Hematopoietic multipotent progenitor cell treated with erythropoietin and hydrocortisone succinate and interleukin-3 and kit ligand, for 8 days (in vitro differentiated cells): ENCODE measurements at regions not wholly inside any gene's neighbourhood (a gene's known extent, or its start where the extent isn't known, plus 50 kb on each side); places are given as distances from the start of the nearest gene placed in this dataset.
A peak's percentile ranks its signal among the peaks of the same experiment; 100 is the strongest.

Source experiments
- DNase-seq: peaks from one replicate; pipeline ENCODE4 v3.0.0-alpha.2; 2015

DNA sequence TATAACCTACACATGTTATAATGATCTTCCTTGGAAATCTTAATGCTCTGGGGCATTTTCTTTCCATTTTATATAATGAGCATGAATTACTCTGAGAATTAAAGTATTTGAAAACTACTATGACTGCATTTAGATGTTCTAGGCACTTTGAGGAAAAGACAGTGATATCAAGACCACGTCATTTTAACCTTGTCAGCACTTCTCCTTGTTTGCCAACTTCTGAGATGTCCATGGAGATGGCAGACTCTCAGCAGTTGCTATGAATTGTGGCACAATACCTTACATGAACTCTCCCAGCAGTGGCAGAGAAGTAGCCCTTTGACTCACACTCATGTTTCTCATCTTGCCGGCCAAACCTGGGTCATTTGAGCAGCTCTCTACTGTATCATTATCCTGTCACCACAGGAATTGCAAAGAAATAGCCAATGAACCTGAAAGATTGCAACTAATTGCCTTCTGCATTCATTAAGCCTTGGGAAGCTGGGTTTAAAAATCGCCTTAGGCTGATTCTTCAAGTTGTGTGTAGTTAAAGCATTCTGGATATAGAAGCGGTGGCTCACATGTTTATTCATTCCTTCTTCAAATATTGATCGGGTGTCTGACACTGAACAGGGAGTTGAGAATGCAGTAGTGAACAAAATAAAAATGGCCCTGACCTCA lies 272.2 kb upstream of the CFAP20DC start:
- no peak for DNase-seq

DNA sequence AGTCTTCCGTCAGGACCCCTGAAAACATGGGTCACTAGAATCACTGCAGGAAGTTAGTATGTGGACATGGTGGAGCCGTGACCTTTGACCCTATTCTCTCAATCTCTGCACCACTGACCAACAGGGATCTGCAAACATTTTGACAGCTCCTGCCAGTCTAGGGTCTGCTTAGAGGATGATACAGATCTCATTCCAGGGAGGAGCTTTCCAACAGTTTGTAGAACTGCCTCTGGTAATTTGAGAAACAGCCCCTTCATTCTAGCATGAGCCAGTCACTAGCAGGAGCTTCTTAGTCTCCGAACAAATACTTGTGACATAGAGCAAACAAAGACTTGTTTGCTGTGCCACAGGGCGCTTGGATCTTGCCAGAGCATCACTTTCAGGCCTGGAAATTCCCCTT lies 270.3 kb upstream of the CFAP20DC start:
- no peak for DNase-seq

DNA sequence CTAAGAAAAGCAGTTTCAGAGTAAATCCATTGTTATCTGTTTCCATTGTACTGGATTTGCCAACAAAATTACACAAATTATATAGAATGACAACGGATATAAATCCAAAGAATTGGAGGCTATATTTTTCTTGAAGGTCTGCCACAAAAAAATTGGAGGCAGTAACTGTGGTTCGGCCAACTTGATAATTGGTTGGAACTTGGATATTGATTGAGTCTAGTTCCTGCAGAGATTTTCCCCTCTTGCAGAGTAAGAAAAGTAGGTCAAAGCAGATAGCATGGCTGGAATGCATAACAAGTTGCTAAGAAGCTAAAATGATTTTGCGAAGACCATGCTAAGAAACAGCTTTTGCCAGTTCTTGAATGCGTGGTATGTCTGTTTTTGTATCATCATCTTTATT lies 269.6 kb upstream of the CFAP20DC start:
- no peak for DNase-seq

DNA sequence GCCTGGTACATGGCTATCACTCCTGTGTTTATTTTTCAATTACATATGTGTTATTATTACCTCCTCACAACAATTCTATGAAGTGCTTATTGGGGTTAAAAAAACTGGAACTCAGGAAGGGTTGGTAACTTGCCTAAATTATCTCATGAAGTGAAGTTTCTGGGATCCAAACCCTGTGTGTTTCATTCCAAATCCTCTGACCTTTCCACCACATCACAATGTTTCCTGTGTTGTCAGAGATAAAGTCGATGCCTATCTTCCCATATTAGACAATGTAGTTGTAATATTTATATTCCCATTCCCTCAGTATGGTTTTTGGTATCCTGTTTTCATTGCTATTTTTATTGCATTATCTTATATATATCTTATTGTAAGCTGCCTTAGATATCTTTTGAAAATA lies 269.1 kb upstream of the CFAP20DC start:
- DNase-seq = no peak

DNA sequence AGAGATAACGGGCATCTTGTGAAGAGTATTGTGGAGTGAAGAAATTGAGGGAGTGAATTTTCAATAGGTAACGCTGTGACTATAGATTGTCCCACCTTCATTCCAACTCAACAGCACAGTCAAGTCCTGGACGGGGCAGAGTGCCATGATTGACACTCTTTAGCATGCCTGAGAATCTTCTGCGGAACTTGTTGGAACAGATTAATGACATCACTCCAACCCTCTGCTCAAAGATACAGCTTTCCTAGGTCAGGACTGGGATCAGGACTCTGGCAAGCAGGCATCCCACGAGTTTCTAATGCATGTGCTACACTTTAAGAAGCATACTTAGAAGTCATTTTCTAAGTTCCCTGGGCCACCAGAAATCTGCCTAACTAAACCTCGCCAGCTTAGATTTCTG lies 267.6 kb upstream of the CFAP20DC start:
- no peak for DNase-seq

DNA sequence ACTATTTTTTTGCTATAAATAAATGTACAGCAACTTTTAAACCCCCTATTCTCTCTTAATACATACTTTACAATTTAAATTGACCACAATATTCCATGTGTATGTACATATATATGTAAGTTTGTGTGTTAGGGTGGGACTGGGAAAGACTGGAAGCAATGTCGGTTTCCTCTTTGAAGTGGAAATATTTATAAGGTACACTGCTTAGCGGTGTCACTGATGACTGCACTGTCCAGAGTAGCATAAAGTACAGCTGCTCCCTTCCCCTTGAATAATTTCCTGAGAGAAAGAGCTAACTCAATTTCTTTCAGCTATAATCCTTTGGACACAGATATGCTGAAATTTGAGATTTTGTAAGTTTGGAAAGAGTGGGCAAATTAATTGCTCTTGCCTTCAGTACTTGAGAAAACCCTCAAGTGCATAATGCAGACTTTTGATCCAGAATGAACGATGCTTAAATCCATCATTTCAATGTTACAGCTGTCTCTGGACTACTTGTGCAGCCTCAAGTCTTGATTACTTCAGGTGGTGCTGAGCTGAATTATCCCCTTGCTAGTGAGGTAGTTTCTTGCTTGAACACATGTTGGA lies 267.0 kb upstream of the CFAP20DC start:
- DNase-seq = no peak

DNA sequence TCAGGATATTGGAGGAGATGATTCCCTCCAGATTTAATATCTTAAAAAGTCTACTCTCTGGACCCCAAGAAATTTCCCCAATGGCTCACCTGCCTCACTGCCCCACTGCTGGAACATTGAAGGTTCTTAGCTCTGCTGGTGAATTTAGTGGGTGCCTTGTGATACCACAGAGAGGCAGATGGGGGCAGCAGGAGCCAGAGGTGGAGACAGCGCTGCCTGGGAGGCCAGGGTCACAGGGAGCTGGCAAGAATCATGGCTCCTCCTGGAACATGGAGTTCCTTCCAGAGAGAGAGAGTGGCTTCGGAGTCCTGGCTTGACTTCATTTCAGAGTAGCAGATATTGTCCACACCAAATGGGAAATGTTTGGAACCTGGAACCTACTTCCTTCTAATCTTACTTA lies 263.5 kb upstream of the CFAP20DC start:
- peak; percentile 6 for DNase-seq

DNA sequence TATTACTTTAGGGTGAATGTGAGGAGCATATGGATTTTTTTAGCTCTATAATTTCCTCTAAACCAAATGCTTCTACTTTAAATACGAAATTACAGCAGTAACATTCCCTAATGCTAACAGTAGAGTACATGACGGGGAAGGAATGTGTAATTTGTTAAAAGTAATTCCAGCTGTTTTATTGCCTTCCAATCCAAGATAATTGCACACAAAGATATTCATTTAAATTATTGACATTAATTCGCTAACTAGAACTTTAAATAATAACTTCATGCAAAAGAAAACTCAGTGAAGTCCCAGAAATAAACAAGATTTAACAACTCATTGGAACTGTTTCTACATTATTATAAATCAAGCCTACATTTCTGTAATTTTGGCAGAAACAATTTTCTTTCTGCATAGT lies 261.4 kb upstream of the CFAP20DC start:
- no peak for DNase-seq

DNA sequence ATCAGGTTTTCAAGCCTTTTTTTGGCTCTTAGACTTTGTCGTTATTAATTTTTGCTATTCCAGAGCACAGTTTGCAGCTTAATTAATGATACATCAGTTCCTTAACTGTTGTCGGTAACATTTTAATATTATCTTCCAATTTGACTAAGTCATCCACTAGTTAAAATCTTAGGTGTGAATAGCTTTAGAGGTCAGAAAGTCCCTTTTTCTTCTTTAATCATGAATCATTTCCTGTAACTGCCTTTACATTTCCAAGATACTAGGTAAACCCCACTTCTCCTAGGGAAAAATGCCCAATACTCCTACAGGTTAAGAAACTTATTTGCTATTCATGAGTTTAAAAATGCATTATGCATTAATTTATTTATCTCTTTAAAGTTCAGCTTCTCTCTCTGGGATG lies 260.9 kb upstream of the CFAP20DC start:
- DNase-seq = no peak

DNA sequence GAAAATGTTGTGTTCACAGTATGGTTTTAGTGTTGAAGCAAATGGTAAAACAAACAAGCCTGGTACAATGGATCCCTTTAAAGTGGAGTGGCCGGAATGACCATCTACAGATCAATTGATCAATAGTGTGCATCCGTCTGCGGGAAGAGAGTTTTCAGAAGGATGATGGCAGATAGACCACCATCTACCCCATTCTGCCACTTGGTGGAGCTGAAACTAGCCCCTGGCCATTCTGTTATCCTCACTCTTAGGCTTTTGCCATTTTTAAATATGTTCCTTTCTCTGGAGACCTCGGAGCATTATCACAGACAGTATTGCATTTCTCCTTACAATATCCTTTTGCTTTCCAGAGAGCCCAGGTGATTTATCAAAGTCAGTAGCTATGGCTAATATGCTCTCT lies 258.9 kb upstream of the CFAP20DC start:
- no peak for DNase-seq

DNA sequence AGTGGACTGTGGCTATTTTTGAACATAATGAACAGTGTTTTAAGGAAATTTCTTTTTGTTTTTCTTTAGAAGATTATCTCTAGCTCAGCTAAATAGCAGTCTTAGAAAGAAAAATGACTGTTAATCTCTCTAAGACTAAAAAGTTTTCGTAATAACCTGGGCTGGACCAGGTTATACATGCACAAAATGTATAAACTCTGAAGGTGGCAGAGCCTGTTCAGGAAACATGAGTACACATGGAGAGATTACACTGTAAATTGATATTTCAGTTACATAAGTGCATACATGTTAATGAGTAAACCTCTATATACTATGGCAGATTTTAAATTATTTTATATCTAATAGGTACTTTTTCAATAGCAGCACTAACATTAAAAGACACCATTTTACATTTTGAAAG lies 258.2 kb upstream of the CFAP20DC start:
- no peak for DNase-seq

DNA sequence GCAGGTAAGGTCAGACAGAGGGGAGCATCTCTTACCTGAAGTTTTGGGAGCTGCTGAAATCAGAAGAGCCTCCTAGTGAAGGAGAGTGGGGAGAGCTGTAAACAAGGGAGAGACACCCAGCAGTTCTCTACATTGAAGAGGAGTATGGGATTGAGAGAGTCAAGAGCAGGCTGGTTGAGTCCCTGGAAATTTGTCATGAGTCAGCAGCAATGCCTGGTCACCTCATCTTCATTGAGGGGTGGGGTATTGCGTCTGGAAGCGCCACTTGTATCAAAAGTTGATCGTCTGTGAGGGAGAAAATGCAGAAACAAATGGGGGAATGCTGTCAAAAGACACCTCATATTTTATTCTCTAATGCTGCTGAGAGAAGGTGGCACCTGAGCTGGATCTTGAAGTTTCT lies 256.6 kb upstream of the CFAP20DC start:
- DNase-seq = no peak

DNA sequence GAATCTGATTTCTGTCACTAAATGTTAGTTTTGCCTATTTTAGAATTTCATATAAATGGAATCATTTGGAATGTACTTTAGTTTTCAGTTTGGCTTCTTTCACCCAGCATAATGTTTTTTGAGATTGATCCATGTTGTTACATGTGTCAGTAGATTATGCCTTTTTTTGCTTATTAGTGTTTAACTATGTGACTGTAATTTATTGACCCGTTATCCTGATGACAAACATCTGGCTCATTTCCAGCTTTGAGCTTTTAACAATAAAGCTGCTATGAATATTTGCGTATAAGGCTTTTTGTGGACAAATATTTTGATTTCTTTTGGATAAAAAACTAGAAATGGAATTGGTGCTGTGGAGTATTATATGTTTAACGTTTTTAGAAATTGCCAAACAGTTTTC lies 254.5 kb upstream of the CFAP20DC start:
- DNase-seq = no peak

DNA sequence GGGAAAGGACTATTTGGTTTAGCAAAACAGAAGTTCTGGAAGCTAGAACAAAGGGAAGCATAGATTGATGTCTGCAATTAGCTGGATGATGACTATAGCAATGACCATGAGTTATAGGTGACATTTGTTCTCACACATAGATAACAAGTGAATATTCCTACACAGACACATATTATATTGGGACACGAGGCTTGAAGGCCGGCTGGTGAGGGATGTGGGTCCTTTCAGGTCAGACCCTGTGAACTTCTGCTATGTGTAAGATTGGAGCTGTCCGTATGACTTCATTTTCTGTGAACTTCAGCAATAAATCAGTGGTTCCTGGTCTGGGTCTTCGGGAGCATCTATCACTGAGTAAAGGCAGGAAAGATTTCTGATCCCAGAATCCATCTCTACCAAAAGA lies 253.6 kb upstream of the CFAP20DC start:
- no peak for DNase-seq

DNA sequence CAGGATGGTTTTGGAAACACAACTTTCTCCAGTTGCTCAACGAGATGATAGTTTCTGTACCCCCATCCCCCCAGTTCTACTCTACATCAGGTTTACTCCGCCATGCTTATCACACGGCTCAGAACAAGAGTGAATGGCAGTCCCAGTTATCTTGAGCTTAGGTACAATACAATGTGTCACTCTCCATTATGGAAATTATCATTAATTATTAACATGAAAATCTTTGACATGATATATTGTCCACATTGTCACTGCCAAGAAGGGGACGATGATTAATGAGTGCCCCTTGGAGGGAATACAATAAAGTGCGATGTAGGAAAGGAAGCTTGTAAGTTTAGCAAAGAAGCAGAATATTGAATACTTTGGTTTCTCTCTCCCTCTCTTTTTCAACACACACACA lies 252.6 kb upstream of the CFAP20DC start:
- no peak for DNase-seq

DNA sequence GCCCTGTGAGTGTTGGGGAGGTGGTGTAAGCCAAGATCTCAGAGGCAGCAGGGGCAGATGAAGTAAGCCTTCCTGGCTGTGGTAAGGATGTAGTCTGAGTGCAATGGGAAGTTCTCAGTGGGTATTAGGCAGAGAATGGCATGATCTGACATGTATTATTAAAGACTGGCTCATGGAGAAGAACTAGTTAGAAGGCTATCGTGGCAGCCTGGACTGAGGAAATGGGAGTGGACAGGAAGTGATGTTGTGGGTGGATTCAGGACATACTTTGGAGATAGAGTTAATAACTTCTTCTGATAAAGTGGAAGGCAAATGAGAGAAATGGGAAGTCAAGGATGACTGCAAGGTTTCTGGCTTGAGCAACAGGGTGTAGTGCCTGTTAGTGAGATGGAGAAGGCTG lies 250.9 kb upstream of the CFAP20DC start:
- DNase-seq = peak; percentile 1

DNA sequence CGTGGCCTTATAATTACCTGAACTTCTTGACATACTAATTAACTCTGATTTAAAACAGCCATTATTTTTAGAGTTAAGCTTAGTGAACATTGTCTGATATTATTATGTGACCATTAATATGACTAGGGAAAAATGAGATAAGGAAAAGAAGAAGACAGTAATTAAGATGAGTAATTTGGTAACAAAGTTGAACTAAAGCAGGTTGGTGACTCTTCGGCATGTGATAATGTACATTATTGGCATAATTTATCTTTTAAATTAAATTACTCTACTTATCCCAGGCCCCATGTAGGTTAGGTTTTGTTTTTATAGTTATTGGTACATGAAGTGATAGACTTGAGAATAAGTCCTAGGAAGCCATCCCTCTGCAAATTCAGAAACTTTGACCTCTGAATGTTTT lies 249.7 kb upstream of the CFAP20DC start:
- no peak for DNase-seq

DNA sequence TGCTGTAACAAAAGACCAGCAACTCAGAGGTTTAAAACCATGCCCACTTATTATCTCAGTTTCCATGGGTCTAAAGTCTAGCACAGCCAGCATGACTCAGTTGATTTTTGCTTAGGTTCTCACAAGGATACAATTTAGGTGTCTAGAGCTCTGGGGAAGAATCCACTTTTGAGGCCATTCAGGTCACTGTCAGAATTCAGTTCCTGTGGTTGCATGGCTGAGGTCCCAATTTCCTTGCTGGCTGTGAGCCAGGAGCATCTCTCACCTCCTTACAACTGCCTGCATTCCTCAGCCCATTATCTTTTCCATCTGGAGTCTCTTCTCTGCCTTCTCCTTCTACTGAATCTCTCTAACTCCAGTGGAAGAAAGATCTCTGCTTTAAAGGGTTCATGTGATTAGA lies 240.5 kb upstream of the CFAP20DC start:
- no peak for DNase-seq

DNA sequence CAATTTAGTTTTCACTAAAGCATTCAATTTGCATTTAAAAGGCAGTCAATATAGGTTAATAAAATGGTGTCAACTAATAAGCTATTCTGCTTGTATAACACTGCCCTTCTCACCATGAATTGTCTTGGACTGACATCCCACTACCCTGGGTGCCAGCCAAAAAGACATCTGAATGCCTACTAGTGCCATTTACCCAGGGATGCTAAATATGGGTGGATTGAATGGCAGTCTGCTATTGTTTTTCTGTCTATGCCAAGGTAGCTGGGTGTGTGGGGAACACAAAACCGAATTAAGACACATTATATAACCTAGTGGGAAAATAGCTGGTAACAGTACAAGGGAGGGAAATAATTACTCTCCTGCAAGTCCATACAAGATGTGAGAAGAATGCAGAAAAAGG lies 240.0 kb upstream of the CFAP20DC start:
- no peak for DNase-seq

DNA sequence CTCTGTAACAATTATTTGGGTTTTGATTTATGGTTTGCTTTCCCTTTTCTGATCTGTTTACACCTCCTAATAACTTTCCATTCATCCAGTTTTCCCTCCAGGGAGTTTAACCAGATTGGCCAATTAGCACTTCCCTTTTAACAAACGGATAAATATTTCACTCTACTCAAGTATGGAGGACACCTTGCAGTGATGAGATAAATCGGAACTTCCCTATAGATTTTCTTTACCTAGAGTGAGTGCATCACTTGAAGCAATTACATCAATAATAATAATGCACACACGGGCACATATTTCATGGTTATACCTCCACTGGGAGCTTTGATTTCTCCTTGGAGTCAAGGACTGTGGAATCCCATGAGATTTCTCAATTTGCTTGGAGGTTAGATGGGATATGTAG lies 239.1 kb upstream of the CFAP20DC start:
- DNase-seq = no peak

DNA sequence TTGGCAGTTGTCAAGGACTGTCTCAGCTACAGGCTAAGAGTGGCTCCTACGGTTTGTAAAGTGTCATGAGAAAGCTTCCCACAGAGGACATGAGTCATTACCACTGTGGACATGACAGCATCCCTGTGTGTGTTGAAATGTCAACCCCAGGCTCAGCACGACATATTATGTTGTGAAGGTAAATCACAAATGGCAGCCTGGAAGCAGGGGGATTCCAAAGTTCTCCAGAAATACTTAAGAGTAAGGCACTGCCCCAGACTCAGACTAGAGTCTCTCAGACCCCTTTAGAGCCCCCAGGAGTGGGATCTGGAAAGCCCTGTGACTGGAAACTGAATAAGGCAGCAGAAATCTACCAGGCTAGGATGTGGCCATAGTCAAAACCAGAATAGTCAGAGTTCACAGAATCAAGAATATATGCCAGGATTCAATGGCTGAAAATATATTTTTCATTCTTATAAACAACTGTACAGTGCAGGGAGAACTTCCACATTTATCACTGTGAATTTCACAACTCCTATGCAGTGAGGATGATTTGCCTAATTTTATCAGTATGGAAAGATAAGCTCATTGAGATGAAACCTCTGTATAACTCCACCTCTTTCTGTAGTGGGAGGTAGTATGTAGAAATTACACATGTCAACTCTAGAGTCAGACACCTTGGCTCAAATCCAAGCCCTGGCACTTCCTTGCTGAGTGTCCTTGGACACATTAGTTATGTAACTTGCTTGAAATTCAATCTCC lies 237.1 kb upstream of the CFAP20DC start:
- DNase-seq = peak; percentile 15

DNA sequence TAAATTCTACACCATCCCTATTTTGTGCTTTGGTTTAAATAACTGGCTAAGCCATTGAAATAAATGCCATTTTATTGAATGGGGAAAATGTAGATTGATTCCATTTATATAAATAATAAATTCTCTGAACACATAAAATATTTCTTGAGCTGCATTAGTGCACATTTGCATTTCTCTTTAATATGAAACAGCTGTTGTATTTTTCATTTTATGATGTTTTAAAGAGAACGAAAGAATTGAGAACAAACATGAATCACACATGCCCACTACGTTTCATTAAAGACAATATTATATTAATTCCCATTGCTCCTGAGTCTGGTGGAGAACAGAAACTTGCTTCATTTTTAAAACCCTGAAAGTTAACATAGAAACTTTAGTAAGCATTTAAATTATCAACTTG lies 235.7 kb upstream of the CFAP20DC start:
- DNase-seq = no peak

DNA sequence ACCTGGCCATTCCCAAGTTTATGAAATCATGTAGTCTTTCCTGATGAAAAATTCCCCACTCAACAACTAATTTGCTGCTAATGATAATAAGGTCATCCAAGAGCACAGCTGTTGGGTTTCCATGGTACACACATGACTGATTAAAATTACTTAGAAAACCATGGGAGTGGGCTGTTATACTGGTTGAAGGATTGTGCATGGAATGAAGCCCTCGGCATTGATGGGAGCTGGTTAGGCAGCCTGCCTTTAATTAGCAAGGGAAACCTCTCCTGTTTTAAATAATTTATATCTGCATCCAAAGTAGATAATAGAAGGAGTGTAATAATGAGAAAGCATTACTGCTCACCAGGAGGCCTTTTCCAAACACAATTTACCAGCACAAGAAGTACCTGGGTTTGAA lies 235.1 kb upstream of the CFAP20DC start:
- no peak for DNase-seq

DNA sequence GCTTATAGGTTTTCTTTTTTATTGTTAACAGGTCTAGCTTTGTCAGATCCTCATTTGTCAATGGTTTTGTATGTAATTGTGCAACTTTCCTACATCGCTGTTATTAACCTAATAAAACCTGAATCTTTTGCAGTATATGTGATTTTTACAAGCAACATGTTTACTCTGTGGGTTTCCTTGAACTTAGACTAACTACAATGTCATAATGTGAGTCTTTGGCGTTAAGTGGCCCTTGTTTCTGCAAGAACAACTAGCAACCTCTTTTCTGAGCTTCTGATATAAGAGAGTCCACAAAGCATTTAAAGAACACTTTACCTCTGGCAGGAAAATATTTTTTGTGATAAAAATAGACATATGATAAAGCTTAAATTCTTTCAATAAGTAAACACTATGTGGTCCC lies 230.3 kb upstream of the CFAP20DC start:
- no peak for DNase-seq

DNA sequence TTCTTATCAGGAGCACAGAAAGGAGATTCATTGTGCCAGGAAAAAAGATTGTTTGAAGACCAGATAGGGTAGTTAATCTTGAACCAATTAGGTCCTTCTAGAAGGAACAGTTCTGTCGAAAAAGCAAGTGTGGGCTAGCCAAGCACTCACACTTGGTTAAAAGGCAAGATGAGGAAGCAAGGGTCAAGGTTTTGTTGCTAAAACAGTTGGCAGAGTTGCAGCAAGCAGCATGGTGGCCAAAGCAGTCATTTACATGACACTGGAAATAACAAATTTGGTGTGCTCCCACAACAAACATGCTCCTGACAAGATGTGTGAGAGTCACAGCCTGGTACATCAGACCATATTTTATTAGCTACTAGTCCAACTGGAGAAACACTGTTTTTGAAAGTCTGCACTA lies 228.0 kb upstream of the CFAP20DC start:
- DNase-seq = no peak
